IMR-90 (cell line): ENCODE measurements at regions not wholly inside any gene's neighbourhood (a gene's known extent, or its start where the extent isn't known, plus 50 kb on each side); places are given as distances from the start of the nearest gene placed in this dataset.

Source experiments
- ATAC-seq: fragments of 200-7000 bp; cut with Tn5 transposase; 2 replicates; pipeline ENCODE4 v1.9.1; 2020; ENCODE audit warnings: low read depth, mild to moderate bottlenecking, moderate library complexity
- BruUV-seq: library from RNA; stranded (reverse); fragments of 400-500 nt; replicated peaks from 2 replicates; lab custom pipeline; 2021; lab: Mats Ljungman, UMichigan
- CTCF ChIA-PET: fragments of 300-600 bp; formaldehyde crosslinking; extraction: SDS; loops from one replicate; lab custom pipeline; 2021; ENCODE audit warnings: antibody characterized with exemption; lab: Yijun Ruan, JAX
- POLR2A ChIA-PET: fragments of 300-600 bp; sonication (Branson Sonifier 250); formaldehyde crosslinking; loops from one replicate; lab custom pipeline; 2022; ENCODE audit warnings: antibody characterized with exemption; ENCODE audit not compliant: unreplicated experiment; lab: Charles Lee
- DNase-seq: peaks from one replicate; pipeline ENCODE4 v3.0.0; 2013
- H2AFZ ChIP-seq: replicated peaks from 2 replicates; pipeline ENCODE3; 2013; ENCODE audit warnings: low read length, mild to moderate bottlenecking; ENCODE audit not compliant: poor library complexity
- H2AK5ac ChIP-seq: 2 replicates; pipeline ENCODE4 v1.6.1; 2013; ENCODE audit warnings: low read depth, low read length, inconsistent platforms
- H2AK9ac ChIP-seq: replicated peaks from 2 replicates; pipeline ENCODE3; 2013; ENCODE audit warnings: mild to moderate bottlenecking, low read depth, low read length, moderate library complexity; ENCODE audit not compliant: poor library complexity
- H2BK120ac ChIP-seq: 2 replicates; pipeline ENCODE4 v1.6.1; 2013; ENCODE audit warnings: low read depth, low read length, inconsistent platforms
- H2BK15ac ChIP-seq: 3 replicates; pipeline ENCODE4 v1.6.1; 2013; ENCODE audit warnings: low read depth, low read length, inconsistent platforms
- H2BK20ac ChIP-seq: 2 replicates; pipeline ENCODE4 v1.6.1; 2013; ENCODE audit warnings: low read depth, mild to moderate bottlenecking, inconsistent platforms, low read length, moderate library complexity
- H2BK5ac ChIP-seq: 2 replicates; pipeline ENCODE4 v1.6.1; 2013; ENCODE audit warnings: mild to moderate bottlenecking, low read depth, low read length, inconsistent platforms; ENCODE audit not compliant: poor library complexity, severe bottlenecking
- H3K14ac ChIP-seq: replicated peaks from 2 replicates; pipeline ENCODE4 v1.6.1; 2013; ENCODE audit warnings: low read depth, low read length, inconsistent platforms
- H3K18ac ChIP-seq: 2 replicates; pipeline ENCODE4 v1.6.1; 2013; ENCODE audit warnings: low read depth, low read length, control low read depth
- H3K23ac ChIP-seq: 2 replicates; pipeline ENCODE4 v1.6.1; 2013; ENCODE audit warnings: low read depth, low read length, inconsistent platforms
- H3K27ac ChIP-seq: 2 replicates; pipeline ENCODE4 v1.5.1; 2013; ENCODE audit warnings: mild to moderate bottlenecking, control low read depth, low read length; ENCODE audit not compliant: insufficient read depth
- H3K27me3 ChIP-seq: 2 replicates; pipeline ENCODE4 v1.6.1; 2013; ENCODE audit warnings: low read length; ENCODE audit not compliant: control insufficient read depth, insufficient read depth
- H3K36me3 ChIP-seq: 2 replicates; pipeline ENCODE4 v1.6.1; 2013; ENCODE audit warnings: low read length, mixed read lengths; ENCODE audit not compliant: control insufficient read depth, insufficient read depth
- H3K4ac ChIP-seq: 2 replicates; pipeline ENCODE4 v1.6.1; 2013; ENCODE audit warnings: low read depth, low read length, inconsistent platforms
- H3K4me1 ChIP-seq: 2 replicates; pipeline ENCODE4 v1.6.1; 2013; ENCODE audit warnings: low read length, mixed read lengths; ENCODE audit not compliant: control insufficient read depth, insufficient read depth
- H3K4me2 ChIP-seq: 2 replicates; pipeline ENCODE4 v1.6.1; 2013; ENCODE audit warnings: low read depth, mild to moderate bottlenecking, control low read depth, low read length, moderate library complexity
- H3K4me3 ChIP-seq: 2 replicates; pipeline ENCODE4 v1.5.1; 2013; ENCODE audit warnings: low read depth, mild to moderate bottlenecking, control low read depth, low read length, moderate library complexity; ENCODE audit not compliant: insufficient read depth
- H3K56ac ChIP-seq: 2 replicates; pipeline ENCODE4 v1.6.1; 2013; ENCODE audit warnings: low read length, inconsistent platforms; ENCODE audit not compliant: insufficient read depth; ENCODE audit errors: extremely low read depth
- H3K79me1 ChIP-seq, 2 experiments: 2 replicates each; pipeline ENCODE4 v1.6.1; 2013; ENCODE audit warnings: low read length in 2 of 2, inconsistent platforms in 1 of 2, low read depth in 1 of 2
- H3K9ac ChIP-seq: 2 replicates; pipeline ENCODE4 v1.6.1; 2013; ENCODE audit warnings: low read depth, low read length, control low read depth
- H3K9me1 ChIP-seq: 2 replicates; pipeline ENCODE4 v1.6.1; 2013; ENCODE audit warnings: low read length, inconsistent platforms; ENCODE audit not compliant: insufficient read depth
- H3K9me3 ChIP-seq: 2 replicates; pipeline ENCODE4 v1.6.1; 2013; ENCODE audit warnings: low read length; ENCODE audit not compliant: control insufficient read depth, insufficient read depth
- H4K20me1 ChIP-seq: 2 replicates; pipeline ENCODE4 v1.6.1; 2013; ENCODE audit warnings: low read length, inconsistent platforms; ENCODE audit not compliant: insufficient read depth
- H4K5ac ChIP-seq: 2 replicates; pipeline ENCODE4 v1.6.1; 2013; ENCODE audit warnings: mild to moderate bottlenecking, low read depth, low read length, control low read depth
- H4K8ac ChIP-seq, 2 experiments: 2 replicates each; pipeline ENCODE4 v1.6.1; 2013; ENCODE audit warnings: low read depth in 2 of 2, low read length in 2 of 2, control low read depth in 1 of 2, inconsistent platforms in 1 of 2
- H4K91ac ChIP-seq: 2 replicates; pipeline ENCODE4 v1.6.1; 2013; ENCODE audit warnings: low read depth, low read length, inconsistent platforms; ENCODE audit not compliant: insufficient read depth
- FOS ChIP-seq: fragments of 150-350 bp; IDR thresholded peaks from 2 replicates; pipeline ENCODE4 v1.6.1; 2016; ENCODE audit warnings: low read depth, low read length
- WGBS, 2 experiments: methylation state at CpG; one replicate each; pipeline versions ENCODE4 v1.1.5 to v1.1.7; 2013; ENCODE audit warnings: missing lambda C conversion rate in 2 of 2; ENCODE audit not compliant: insufficient read length in 1 of 2; ENCODE audit errors: extremely low coverage in 2 of 2; 5-methylcytosine and 5-hydroxymethylcytosine counted together
- dilution Hi-C: fragments of 300-500 bp; cut with HindIII; formaldehyde crosslinking; loops from one replicate; pipeline ENCODE4 v1.14.3; 2018; ENCODE audit warnings: low sequenced_read_pairs; ENCODE audit not compliant: unreplicated experiment
- in situ Hi-C: fragments of 300-500 bp; cut with MboI; formaldehyde crosslinking; loops from 3 replicates; pipeline ENCODE4 v1.14.3; 2019; ENCODE audit warnings: low sequenced_read_pairs, inconsistent platforms, mixed read lengths
- intact Hi-C: fragments of 100-400 bp; cut with micrococcal nuclease; formaldehyde crosslinking; loops from 2 replicates; pipeline ENCODE4 v1.10.0; 2022
- TF ChIP-seq, protein P1 (sequence below): conservative IDR thresholded peaks from 2 replicates; pipeline ENCODE4 v1.5.1; 2012; ENCODE audit warnings: mild to moderate bottlenecking, low read depth, low read length, improper control_type of control experiment

DNA sequence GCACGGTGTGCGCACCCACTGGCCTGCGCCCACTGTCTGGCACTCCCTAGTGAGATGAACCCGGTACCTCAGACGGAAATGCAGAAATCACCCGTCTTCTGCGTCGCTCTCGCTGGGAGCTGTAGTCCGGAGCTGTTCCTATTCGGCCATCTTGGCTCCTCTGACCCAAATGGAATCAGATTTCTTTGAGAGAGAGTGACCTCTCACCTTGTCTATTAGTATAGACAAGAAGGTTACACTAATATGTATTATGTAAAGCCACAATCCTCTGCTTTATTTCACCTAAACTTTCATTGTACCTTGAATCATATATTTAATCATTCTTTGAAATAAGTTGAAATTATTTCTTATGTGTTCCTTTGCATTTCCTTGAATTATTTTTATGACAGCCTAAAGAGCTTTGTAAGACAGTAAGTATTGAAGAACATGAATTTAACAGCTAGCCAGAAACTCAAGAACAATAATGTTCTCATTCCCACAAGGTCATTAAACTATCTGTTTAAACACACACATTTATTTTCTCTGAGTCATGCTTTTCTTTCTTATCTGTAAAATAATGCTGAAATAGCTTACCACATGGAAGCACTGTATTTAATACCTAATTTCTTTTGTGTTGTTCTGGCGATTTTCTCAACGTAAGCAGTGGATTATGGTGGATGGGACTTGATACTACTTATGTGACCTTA lies 91.8 kb upstream of the DMRTA1 start:
- H2BK20ac ChIP-seq, result no peak overlapping the region
- ChIA-PET POLR2A (no interaction called here), CTCF (no interaction called here)
- WGBS, 2 experiments, result no CpG with 5 or more reads among the region's 13 CpGs
- H3K56ac ChIP-seq, result no peak overlapping the region
- TF ChIP-seq, protein P1, sequence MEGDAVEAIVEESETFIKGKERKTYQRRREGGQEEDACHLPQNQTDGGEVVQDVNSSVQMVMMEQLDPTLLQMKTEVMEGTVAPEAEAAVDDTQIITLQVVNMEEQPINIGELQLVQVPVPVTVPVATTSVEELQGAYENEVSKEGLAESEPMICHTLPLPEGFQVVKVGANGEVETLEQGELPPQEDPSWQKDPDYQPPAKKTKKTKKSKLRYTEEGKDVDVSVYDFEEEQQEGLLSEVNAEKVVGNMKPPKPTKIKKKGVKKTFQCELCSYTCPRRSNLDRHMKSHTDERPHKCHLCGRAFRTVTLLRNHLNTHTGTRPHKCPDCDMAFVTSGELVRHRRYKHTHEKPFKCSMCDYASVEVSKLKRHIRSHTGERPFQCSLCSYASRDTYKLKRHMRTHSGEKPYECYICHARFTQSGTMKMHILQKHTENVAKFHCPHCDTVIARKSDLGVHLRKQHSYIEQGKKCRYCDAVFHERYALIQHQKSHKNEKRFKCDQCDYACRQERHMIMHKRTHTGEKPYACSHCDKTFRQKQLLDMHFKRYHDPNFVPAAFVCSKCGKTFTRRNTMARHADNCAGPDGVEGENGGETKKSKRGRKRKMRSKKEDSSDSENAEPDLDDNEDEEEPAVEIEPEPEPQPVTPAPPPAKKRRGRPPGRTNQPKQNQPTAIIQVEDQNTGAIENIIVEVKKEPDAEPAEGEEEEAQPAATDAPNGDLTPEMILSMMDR, result no peak
- no peak for TF ChIP-seq FOS
- in situ Hi-C loops (no loop called here), intact Hi-C loops (no loop called here), dilution Hi-C loops (no loop called here)
- H3K9me1 ChIP-seq, result no peaks in the 10 kb centered on the region
- no peaks in the 10 kb centered on the region for H3K79me1 ChIP-seq
- no peak overlapping the region for H2AK9ac ChIP-seq
- H3K23ac ChIP-seq, result no peak overlapping the region
- no peak overlapping the region for H4K91ac ChIP-seq
- no peak overlapping the region for H2BK120ac ChIP-seq
- no TSS peak for BruUV-seq
- DNase-seq (no peak), ATAC-seq (no peak)
- H3K27ac ChIP-seq, result no peak overlapping the region
- no peak overlapping the region for H2BK15ac ChIP-seq
- H4K5ac ChIP-seq, result no peak overlapping the region
- H3K4me1 ChIP-seq, result no peaks in the 10 kb centered on the region
- H3K9me3 ChIP-seq, result no peaks in the 10 kb centered on the region
- no peak overlapping the region for H3K4me2 ChIP-seq
- no peak overlapping the region for H3K9ac ChIP-seq
- no peaks in the 10 kb centered on the region for H4K20me1 ChIP-seq
- H2AK5ac ChIP-seq, result no peak overlapping the region
- no peak overlapping the region for H3K4me3 ChIP-seq
- no peak overlapping the region for H3K4ac ChIP-seq
- no peak overlapping the region for H3K14ac ChIP-seq
- no peaks in the 10 kb centered on the region for H3K27me3 ChIP-seq
- H4K8ac ChIP-seq, result no peak overlapping the region
- H2BK5ac ChIP-seq, result no peak overlapping the region
- H3K18ac ChIP-seq, result no peak overlapping the region
- H2AFZ ChIP-seq, result no peak overlapping the region
- H3K36me3 ChIP-seq, result no peaks in the 10 kb centered on the region
